ENCODE measurements at regions not wholly inside any gene's neighbourhood (a gene's known extent, or its start where the extent isn't known, plus 50 kb on each side); places are given as distances from the start of the nearest gene placed in this dataset.
"Not testable (repeated sequence)": the region's sequence is repeated elsewhere in the genome, so short reads cannot be mapped to it uniquely, and the experiment has no call there.

DNA sequence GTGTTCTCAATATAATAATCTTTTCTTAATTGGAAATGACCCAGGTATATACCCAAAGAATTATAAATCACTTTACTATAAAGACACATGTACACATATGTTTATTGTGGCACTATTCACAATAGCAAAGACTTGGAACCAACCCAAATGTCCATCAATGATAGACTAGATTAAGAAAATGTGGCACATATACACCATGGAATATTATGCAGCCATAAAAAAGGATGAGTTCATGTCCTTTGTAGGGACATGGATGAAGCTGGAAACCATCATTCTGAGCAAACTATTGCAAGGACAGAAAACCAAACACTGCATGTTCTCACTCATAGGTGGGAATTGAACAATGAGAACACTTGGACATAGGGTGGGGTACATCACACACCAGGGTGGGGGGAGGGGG is 56.8 kb downstream of the SCGB2B2 start:
- DNase-seq = not testable (repeated sequence)

DNA sequence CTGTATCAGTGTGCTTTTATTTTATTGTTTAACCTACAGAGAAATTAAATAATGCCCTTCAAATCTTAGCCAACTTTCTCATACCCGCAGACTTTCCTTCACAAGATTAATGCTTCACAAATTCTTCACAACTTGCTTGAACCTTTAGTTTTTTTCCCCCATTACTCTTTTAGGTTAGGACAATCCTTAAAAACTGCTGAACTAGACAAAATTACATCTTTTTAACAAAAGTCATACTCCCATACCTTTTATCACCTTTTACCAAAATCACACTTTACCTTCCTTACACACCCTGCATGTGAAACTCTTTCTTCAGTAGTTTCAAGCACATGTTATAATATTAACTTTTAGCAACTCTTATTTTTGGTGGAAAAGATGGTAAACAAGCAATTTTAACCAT is 58.5 kb downstream of the SCGB2B2 start:
- DNase-seq = no peak

DNA sequence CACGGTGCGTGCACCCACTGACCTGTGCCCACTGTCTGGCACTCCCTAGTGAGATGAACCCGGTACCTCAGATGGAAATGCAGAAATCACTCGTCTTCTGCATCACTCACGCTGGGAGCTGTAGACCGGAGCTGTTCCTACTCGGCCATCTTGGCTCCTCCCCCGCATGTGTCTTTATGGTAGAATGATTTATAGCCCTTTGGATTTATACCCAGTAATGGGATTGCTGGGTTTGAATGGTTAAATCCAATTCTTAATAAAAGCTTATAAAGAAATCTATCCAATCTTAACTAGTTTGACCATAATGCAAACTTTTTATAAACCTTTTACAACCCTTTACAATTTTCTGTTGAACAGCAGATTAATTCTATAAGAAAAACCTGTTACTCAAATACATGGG is 59.0 kb downstream of the SCGB2B2 start:
- not testable (repeated sequence) for DNase-seq

DNA sequence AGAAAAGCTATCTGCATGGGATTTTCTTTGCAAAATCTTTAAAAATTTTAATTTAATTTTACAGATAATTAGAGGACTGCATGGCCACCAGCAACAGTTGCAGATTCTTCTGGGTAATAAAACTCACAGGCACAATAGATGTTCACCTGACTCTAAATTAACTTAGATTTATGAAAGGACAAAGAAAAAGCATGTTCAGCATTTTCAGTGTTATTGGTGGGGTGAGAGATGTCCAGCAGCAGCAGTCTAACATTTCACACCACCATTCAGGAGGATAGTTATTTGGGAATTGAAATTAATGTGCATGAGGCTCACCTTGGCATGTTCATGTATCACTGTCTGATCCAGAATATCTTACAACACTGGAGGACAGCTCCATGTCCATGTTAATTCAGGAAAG is 74.0 kb downstream of the SCGB2B2 start:
- no peak for DNase-seq

DNA sequence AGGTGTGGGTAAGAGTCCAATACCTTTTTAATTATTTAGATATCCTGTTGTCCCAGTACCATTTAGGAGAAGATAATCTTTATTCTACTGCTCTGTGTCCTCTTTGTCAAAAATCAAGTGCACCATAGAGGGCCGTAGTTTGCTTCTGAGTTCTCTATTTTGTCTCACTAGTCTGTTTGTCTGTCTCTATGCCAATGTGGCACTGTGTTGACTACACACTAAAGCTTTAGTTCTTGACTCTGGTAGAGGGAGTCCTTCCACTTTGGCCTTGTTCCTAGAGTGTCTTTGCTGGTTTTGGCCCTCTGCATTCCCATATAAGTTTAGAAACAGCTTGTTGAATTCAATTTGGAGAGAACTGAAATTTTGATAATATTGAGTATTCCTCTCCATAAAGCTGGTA is 75.9 kb downstream of the SCGB2B2 start:
- DNase-seq = no peak

DNA sequence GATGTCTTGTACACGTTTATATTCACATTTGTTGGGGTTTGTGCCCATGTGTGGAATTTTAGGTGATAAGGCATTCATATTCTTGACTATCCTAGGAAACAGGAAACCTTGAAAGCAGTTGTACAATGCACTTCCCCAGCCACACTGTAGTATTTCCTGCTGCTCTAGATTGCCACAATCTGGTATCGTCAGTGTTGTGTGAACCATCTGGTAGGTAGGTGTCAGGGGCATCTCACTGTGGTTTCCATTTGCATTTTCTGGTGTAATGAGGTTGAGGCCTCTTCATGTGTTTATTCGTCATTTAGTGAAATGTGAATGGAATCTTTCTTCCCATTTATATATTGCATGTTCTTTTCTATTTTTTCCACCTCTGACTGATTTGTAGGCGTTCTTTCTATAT is 76.6 kb downstream of the SCGB2B2 start:
- no peak for DNase-seq

DNA sequence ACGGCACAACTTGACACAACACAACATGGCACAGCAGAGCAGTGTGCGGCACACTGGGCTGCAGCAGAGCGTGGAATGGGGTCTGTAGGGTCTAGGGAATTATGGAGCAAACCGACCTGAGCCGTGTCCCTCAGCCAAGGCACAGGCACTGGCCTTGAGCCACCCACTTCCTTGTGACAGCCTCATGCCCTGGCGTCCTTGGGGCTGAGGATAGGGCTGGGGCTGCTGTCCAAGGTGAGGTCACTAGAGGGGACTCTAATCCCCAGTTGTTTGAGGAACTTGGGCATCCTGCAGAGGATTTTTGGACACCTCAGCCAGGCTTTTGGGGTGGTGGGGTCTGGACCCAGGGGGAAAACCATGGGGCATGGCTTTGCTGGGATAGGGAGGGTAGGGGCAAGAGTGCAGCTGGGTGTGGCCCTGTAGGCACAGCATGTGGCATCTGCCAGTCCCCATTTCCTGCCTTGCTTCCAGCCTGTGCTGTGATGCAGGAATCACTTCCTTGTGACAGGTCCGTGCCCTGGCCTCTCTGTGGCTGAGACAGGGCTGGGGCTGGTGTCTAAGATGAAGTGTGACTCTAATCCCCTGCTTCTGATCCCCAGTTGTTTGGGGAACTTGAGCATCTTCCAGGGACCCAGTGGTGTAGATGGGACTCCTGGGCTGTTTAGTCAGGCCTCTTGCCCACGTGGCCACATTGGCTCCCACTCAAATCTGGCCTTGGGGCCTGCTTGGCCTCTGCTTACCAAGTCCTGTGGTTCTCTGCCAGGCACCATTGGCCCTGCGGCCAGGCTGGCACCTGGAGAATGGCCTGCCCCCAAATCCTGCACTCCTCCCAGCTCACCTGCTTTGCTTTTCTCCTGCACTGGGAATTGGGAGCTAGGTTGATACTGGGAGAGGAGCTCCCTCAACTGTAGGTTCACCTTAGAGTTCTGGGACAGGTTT is 78.5 kb downstream of the SCGB2B2 start:
- DNase-seq = no peak

DNA sequence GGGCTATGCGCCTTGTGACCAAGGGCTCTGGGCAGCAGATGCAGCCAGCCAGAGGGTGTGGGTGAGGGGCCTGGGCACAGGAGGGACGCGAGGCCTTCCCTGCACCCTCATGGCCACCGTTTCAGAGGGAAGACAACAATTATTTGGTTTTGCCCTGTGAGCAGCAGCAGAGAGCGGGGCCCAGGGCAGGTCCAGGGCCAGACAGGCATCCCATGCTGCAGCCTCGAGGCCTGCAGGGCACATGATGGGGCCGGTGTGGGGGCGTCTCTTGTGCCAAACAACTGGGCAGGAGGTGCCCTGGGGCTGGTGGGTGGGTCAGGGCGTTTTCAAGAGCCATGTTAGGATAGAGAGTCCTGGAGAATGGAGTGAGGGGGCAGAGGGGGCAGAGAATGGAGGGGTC is 79.4 kb downstream of the SCGB2B2 start:
- DNase-seq = no peak

DNA sequence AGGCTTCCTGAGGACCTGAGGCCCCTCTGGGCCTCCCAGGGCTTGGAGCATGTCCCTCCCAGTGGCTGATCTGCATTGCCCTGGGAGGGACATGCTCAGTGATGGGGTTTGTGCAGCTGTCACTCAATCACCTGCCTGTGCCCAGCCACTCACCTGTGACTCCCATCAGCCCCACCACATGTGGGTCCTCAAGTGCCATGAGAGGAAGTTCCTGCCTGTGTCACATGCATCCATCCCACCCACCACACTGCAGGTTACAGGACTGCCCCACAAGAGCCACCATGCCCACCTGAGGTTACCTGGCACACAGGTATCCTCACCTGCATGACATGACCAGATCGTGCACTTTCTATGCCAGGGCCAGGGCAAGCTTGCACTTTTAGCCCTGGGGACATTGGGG is 80.0 kb downstream of the SCGB2B2 start:
- DNase-seq = no peak

DNA sequence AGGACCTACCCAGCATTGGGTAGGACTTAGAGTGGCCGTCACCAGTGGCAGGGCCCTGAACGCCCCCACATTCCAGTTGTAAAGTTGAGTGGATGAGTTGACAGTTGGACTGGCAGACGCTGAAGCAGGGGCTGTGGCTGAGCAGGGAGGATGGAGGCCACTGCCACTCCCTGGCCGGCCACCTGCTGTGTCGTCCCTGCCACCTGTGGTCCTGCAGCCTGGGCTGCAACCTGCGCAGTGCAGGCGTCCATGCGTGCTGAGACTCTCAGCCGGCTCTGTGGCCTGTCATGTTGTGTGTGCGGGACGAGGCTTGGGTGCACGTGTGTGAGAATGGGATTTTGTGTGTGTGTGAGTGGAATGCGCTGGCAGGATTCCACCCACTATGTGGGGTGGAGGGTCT is 80.8 kb downstream of the SCGB2B2 start:
- DNase-seq = no peak

DNA sequence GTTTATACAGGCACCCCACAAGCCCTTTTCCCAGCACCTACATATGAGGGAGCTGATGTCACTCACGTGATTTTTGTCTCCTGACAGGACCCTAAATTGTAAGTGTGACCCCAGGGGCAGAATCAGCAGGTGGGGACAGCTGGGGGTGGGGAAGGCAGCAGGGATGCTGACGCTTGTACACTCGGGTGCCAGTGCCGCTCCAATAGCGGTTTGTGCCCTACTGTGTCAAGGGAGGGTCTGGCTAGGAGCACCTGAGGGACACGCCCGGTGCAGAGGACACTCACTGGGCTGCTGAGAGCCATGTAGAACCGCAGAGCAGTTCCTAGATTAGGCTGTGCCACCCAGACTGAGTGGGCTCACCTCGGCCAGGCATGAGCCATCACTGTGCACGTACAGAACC is 81.3 kb downstream of the SCGB2B2 start:
- DNase-seq = no peak

DNA sequence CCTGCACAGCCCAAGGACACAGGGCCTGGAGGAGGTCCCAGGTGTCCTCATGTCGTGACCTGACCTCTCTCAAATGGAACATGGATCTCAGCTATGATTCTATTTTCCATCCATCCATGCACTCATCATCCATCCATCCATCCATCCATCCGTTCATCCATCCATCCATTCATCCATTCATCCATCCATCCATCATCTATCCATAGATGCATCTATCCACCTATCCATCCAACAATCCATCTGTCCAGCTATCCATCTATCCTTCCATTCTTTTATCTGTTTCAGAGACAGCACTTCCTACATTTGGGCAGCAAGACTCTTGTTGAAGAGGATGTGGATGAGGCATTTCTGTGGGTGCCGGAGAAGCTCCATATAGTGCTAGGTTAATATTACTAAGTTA is 86.7 kb downstream of the SCGB2B2 start:
- DNase-seq = no peak

DNA sequence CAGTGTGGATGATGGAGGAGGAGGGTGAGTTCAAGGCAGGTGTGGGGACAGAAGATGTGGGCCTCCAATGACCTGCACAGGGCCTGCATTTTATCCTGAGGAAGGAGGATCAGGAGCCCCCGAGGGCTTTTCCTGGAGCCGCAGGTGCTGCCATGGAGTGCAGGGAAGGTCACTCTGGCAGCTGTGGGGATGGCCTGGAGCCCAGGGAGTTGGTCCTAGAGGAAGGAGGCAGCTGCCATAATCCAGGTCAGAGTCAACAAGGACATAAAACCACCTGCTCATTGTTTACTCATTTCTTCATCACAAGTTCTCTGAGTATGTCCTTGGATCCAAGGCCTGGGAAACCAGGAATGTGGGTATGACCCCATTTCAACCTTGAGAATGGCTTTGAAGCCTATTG is 87.2 kb downstream of the SCGB2B2 start:
- DNase-seq = peak; percentile 1

DNA sequence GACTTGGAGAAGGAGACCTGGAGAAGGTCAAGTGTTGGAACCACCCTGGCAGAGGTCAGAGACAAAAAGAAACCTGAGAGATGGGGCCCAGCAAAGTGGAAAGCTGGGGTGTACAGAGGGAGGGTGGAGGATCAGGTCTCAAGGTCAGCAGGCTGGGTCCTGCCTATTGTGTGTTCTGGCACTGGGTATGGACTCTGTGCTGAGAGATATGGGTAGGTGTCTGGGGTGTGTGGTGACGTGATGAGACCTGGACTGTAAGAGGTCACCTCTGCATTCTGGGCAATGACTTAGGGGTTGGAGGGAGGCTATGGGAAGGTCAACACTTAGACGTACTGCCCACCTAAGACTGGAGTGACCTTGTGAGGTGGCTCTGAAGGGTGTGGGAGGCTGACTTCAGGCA is 88.1 kb downstream of the SCGB2B2 start:
- DNase-seq = no peak

DNA sequence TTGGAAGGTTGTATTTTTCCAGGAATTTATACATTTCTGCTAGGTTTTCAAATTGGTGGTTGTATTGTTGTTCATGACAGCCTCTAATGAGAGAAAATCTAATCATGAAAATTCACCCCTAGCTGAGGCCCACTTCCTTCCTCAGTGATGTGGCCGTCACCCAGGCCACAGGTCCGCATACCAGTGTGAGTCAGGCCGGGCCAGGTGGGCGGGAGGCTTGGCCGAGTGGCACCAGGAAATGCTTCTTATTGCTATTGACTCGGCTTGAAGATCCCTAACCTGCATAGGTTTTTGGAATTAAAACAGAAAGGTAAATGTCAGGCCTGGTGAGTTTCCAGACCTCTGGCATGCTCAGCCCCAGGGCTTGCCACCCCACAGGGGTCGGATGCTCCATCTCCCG is 88.7 kb downstream of the SCGB2B2 start:
- no peak for DNase-seq

DNA sequence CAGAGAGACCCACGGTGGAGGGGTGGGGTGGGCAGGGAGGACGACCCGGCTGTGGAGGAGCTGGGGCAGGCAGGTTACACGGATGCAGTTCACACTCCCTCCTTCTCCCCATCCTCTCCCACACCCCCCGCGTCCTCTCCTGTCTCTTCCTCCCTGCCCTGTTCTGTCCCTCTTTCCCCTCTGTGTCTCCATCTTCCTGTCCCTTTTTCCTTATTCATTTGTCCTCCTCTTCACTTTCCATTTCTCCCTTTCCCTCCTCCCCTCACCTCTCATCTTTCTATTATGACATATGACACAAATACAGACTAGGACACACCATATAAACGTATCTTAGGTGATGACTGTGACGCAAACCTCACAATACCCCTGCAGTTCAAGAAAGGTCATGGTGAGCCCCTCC is 96.6 kb downstream of the SCGB2B2 start:
- DNase-seq = no peak

DNA sequence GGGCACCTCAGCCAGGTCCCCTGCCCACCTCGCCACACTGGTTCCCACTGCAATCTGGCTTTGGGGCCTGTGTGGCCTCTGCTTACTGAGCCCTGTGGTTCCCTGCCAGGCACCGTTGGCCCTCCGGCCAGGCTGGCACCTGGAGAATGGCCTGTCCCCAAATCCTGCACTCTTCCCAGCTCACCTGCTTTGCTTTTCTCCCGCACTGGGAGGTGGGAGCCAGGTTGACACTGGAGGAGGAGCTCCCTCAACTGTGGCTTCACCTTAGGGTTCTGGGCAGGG is 97.0 kb downstream of the SCGB2B2 start:
- DNase-seq = no peak

DNA sequence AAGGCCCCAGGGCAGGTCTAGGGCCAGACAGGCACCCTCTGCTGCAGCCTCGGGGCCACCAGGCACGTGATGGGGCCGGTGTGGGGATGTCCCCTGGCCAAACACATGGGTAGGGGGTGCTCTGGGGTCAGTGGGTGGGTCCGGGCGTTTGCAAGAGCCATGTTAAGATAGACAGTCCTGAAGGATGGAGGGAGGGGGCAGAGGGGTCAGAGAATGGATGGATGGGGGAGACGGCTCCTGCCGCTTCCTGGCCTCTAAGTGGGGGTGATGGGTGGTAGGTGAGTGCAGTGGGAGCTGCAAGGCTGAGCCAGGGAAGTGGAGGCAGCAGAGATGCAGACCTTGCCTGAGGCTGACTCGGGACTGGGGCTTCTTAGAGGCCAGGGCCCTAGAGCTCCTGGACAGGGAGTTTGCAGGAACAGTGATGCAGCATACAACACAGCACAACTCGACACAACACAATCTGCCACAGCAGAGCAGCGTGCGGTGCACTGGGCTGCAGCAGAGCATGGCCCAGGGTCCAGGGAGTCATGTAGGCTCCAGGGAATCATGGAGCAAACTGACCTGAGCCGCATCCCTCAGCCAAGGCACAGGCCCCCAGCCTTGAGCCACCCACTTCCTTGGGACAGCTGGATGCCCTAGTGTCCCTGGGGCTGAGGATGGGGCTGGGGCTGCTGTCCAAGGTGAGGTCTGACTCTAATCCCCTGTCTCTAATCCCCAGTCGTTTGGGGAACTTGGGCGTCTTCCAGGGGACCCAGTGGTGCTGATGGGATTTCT is 97.5 kb downstream of the SCGB2B2 start:
- DNase-seq = no peak

DNA sequence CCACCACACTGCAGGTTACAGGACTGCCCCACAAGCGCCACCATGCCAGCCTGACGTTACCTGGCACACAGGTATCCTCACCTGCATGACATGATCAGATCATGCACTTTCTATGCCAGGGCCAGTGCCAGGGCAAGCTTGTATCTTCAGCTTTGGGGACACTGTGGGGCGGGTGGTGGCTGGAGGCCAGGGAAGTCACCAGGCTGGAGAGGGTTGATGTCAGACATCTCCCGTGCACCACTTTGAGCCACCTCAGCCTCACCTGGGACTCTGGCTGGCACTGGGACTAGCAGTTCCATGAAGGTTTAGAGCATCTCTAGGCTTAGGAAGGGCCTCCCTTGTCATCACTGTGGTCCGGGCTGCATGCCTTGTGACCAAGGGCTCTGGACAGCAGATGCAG is 97.2 kb downstream of the WTIP start:
- DNase-seq = no peak

DNA sequence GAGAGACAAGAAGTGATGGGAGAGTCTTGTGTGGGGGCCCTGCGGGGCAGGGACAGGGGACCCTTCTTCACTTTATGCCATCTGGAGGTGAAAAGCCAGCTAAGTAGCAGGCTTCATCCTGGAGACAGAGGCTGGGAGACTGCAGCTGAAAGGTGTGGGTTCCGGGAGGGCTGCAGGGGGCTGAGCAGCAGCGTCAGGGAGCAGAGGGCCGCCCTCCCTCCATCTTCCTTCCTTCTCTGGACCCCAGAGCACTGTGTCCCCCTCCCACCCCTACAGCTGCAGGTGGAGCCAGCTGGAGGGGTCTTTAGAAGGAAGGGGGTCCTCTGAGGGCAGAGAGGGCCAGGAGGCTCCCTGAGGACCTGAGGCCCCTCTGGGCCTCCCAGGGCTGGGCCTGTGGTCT is 96.6 kb downstream of the WTIP start:
- DNase-seq = no peak

DNA sequence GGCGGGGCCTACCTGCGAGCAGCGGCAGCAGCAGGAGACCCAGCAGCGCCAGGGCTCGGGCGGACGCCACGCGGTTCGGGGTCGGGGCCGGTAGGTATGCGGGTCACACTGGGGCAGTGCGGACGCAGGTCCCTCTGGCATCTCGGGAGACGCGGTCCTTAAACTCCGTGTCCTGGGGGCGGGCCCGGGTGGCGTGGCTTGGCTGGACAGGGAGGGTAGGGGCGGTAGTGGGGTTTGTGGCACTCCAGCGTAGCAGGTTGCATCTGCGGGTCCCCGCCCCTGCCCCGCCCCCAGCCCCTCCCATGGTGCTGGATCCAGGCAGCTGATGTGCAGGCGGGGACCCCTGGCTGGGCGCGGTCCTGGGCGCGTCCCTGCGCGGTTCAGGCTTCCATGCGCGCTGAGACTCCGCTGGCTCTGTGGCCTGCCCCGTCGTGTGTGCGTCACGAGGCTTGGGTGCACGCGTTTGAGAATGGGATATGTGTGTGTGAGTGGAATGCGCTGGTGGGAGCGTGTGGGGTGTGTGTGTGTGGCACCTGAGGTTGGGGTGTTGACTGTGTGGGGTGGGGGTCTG is 96.1 kb downstream of the WTIP start:
- no peak for DNase-seq

DNA sequence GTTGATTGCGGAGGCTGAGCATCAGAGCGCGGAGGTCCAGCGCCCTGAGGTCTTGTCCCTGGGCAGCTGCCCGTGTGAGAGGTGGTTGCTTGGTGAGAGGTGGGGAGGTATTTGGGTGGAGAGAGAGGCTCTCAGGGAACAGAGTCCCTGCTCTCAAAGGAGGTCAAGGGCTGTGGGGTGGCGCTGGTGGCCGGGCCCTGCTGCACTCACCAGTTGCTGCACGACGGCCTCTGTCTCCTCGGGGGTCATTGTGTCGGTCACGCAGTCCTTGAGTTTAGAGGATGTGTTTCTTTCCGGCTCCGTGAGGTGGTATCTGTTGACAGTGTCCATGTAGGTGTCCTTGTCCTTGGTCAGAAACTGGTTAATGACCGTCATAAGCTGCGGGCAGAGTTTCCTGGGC is 95.5 kb downstream of the WTIP start:
- no peak for DNase-seq

DNA sequence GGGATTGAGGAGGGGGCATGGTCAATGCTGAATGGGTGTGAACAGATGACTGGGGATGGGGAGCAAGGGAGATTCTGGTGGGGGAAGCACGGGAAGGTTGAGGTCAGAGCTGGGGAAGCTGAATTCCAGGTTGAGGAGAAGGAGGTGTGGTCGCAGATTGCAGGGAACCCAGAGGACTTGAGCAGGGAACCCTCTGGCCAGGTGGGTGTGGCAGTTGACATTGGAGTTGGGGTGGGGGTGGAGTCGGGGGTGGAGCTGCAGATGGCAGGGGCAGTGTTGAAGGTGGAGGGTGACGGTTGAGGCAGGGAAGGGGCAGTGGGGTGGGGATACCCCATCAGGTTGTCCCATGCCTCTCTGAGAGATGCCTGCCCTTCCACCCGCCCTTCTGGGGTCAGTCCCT is 94.7 kb downstream of the WTIP start:
- DNase-seq = no peak

DNA sequence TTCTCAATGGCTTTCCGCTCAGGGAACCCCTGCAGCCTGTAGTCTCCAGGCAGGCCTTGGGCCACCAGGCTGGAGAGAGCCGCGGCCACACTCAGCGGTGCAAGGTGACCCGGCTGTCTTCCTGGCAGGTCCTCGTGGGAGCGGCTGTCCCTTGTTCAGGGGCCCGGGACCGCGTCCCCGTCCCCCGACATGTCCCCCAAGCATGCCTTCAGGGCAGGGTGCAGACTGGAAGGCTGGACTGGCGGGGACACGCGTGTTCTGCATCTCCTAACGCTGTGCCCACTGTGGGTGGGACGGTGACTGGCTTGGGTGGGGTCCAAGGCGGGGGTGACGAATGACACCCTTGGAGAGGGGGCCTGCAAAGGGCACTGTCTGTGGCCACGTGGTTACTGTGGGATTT is 93.6 kb downstream of the WTIP start:
- DNase-seq = no peak
